ENCODE measurements at regions not wholly inside any gene's neighbourhood (a gene's known extent, or its start where the extent isn't known, plus 50 kb on each side); places are given as distances from the start of the nearest gene placed in this dataset.

DNA sequence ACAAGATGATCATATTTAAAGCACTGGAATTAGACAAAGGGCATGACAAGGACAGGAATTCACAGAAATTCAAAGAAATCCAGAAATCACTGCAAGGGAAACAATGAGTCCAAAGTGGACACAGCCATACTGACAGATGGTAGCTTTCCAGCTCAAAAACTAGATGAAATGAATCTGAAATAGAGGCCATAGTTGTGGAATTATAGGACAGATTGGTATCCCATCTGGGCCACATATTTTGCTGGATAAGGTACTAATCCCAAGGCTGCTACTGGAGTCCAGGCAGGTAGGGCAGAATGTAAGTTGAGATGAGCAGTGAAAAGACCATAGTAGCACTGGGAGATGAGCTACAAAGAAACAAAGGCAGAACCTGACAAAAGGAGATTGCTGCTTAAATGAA lies 258.3 kb upstream of the ANO3 start:
- TF ChIP-seq, protein P1, sequence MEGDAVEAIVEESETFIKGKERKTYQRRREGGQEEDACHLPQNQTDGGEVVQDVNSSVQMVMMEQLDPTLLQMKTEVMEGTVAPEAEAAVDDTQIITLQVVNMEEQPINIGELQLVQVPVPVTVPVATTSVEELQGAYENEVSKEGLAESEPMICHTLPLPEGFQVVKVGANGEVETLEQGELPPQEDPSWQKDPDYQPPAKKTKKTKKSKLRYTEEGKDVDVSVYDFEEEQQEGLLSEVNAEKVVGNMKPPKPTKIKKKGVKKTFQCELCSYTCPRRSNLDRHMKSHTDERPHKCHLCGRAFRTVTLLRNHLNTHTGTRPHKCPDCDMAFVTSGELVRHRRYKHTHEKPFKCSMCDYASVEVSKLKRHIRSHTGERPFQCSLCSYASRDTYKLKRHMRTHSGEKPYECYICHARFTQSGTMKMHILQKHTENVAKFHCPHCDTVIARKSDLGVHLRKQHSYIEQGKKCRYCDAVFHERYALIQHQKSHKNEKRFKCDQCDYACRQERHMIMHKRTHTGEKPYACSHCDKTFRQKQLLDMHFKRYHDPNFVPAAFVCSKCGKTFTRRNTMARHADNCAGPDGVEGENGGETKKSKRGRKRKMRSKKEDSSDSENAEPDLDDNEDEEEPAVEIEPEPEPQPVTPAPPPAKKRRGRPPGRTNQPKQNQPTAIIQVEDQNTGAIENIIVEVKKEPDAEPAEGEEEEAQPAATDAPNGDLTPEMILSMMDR (IDR thresholded peaks at IDR 0.05 in 2 of 3, conservative IDR thresholded peaks at IDR 0.05 in 1 of 3; ENCODE audit: borderline replicate concordance in 1 of 3, insufficient read depth in 1 of 3, low read depth in 2 of 3, low read length in 2 of 3): no peak
- TF ChIP-seq EZH2phosphoT487 (IDR thresholded peaks at IDR 0.05; ENCODE audit: borderline replicate concordance): no peak
- TF ChIP-seq, protein P2, sequence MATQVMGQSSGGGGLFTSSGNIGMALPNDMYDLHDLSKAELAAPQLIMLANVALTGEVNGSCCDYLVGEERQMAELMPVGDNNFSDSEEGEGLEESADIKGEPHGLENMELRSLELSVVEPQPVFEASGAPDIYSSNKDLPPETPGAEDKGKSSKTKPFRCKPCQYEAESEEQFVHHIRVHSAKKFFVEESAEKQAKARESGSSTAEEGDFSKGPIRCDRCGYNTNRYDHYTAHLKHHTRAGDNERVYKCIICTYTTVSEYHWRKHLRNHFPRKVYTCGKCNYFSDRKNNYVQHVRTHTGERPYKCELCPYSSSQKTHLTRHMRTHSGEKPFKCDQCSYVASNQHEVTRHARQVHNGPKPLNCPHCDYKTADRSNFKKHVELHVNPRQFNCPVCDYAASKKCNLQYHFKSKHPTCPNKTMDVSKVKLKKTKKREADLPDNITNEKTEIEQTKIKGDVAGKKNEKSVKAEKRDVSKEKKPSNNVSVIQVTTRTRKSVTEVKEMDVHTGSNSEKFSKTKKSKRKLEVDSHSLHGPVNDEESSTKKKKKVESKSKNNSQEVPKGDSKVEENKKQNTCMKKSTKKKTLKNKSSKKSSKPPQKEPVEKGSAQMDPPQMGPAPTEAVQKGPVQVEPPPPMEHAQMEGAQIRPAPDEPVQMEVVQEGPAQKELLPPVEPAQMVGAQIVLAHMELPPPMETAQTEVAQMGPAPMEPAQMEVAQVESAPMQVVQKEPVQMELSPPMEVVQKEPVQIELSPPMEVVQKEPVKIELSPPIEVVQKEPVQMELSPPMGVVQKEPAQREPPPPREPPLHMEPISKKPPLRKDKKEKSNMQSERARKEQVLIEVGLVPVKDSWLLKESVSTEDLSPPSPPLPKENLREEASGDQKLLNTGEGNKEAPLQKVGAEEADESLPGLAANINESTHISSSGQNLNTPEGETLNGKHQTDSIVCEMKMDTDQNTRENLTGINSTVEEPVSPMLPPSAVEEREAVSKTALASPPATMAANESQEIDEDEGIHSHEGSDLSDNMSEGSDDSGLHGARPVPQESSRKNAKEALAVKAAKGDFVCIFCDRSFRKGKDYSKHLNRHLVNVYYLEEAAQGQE (IDR thresholded peaks at IDR 0.05; ENCODE audit: low read depth): no peak
- no peak for TF ChIP-seq EZH2 (IDR thresholded peaks at IDR 0.05)
- TF ChIP-seq EGR1 (IDR thresholded peaks at IDR 0.05; ENCODE audit: low read depth): no peak
- no peak for TF ChIP-seq POLR2AphosphoS5 (IDR thresholded peaks at IDR 0.05; ENCODE audit: low read depth, low read length)
- no peak for TF ChIP-seq MAX (IDR thresholded peaks at IDR 0.05)
- no peak for TF ChIP-seq POLR2A (IDR thresholded peaks at IDR 0.05; ENCODE audit: borderline replicate concordance, extremely low read depth, insufficient read depth, insufficient read length)
- TF ChIP-seq CEBPB (IDR thresholded peaks at IDR 0.05; ENCODE audit: low read depth): no peak

Data from HCT116 (cell line).